ENCODE measurements at regions not wholly inside any gene's neighbourhood (a gene's known extent, or its start where the extent isn't known, plus 50 kb on each side); places are given as distances from the start of the nearest gene placed in this dataset.

- Histone ChIP-seq H4K20me1 (ENCODE audit: control insufficient read depth, insufficient read depth, low read depth, low read length) (no peaks in the 10 kb centered on the region), H3K9me3 (ENCODE audit: control insufficient read depth, insufficient read depth, low read length) (no peaks in the 10 kb centered on the region), H3K79me2 (ENCODE audit: control insufficient read depth, low read length) (no peaks in the 10 kb centered on the region), H3K27me3 (ENCODE audit: control insufficient read depth, low read length) (no peaks in the 10 kb centered on the region), H3K36me3 (ENCODE audit: control insufficient read depth, low read length) (no peaks in the 10 kb centered on the region), H3K27ac (ENCODE audit: low read depth, low read length) (no peak overlapping the region), H3K9me2 (replicated peaks; ENCODE audit: control insufficient read depth, low read length) (no peaks in the 10 kb centered on the region), H3K4me3 (ENCODE audit: low read length) (no peak overlapping the region), H3F3A (ENCODE audit: control insufficient read depth, insufficient read depth) (no peaks in the 10 kb centered on the region), H3K4me1 (ENCODE audit: control insufficient read depth, low read length) (no peaks in the 10 kb centered on the region), H3K4me2 (ENCODE audit: low read length) (no peak overlapping the region)
- TF ChIP-seq CTCF (IDR thresholded peaks at IDR 0.05; ENCODE audit: low read depth, low read length, poor library complexity, severe bottlenecking) (no peak), EZH2phosphoT487 (IDR thresholded peaks at IDR 0.05; ENCODE audit: borderline replicate concordance, low read length) (no peak)
These were observed 595.5 kb downstream of the GALC start for GRCh38 chr14:87397499-87397898.

DNA sequence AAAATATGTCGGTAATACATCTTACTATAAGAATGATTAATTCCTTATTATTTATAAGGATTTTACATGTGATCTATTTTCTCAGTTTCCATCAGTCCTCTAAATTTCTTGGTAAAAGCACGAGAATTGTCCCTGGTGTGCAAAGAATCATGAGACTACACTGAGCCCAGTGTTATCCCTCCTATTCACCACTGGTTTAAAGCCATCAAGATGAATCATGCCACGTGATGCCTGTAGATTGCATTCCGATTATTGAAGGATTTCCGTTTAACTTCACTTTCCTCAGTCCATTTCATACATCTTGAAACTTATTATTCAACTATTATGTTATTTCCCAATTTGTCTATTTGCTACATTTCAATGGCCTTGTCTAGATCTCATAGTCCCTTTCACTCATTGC is 601.9 kb downstream of the GALC start:
- Histone ChIP-seq H3K4me2 (ENCODE audit: low read length) (no peak overlapping the region), H3K4me3 (ENCODE audit: low read length) (no peak overlapping the region), H3K79me2 (ENCODE audit: control insufficient read depth, low read length) (no peaks in the 10 kb centered on the region), H3K27ac (ENCODE audit: low read depth, low read length) (no peak overlapping the region), H3K9me2 (replicated peaks; ENCODE audit: control insufficient read depth, low read length) (no peaks in the 10 kb centered on the region), H3F3A (ENCODE audit: control insufficient read depth, insufficient read depth) (no peaks in the 10 kb centered on the region), H3K9me3 (ENCODE audit: control insufficient read depth, insufficient read depth, low read length) (no peaks in the 10 kb centered on the region), H3K36me3 (ENCODE audit: control insufficient read depth, low read length) (no peaks in the 10 kb centered on the region), H4K20me1 (ENCODE audit: control insufficient read depth, insufficient read depth, low read depth, low read length) (no peaks in the 10 kb centered on the region), H3K4me1 (ENCODE audit: control insufficient read depth, low read length) (no peaks in the 10 kb centered on the region), H3K27me3 (ENCODE audit: control insufficient read depth, low read length) (no peaks in the 10 kb centered on the region)
- TF ChIP-seq EZH2phosphoT487 (IDR thresholded peaks at IDR 0.05; ENCODE audit: borderline replicate concordance, low read length) = no peak
- no peak for TF ChIP-seq CTCF (IDR thresholded peaks at IDR 0.05; ENCODE audit: low read depth, low read length, poor library complexity, severe bottlenecking)

DNA sequence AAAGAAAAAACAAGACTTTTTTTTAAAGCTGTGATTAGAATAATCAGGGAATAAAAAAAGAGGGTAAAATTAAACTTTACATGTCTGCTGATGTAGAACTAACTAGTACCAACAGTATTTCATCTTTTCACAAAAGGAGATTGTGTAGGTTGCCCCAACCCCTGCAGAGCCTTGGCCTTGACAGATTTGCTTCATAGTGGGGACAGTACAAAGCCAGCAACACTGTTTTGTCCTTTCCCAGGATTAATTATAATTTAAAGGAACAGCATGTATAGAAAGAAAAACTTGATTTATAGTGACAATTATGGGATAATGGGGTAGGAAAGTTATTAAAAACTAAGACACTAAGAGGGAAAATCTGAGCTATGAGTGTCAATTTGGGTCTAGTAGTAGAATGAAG is 604.0 kb downstream of the GALC start:
- Histone ChIP-seq H3K4me3 (ENCODE audit: low read length) (no peak overlapping the region), H3K79me2 (ENCODE audit: control insufficient read depth, low read length) (no peaks in the 10 kb centered on the region), H3K9me2 (replicated peaks; ENCODE audit: control insufficient read depth, low read length) (no peaks in the 10 kb centered on the region), H3K4me1 (ENCODE audit: control insufficient read depth, low read length) (no peaks in the 10 kb centered on the region), H3K27me3 (ENCODE audit: control insufficient read depth, low read length) (no peaks in the 10 kb centered on the region), H3K9me3 (ENCODE audit: control insufficient read depth, insufficient read depth, low read length) (no peaks in the 10 kb centered on the region), H4K20me1 (ENCODE audit: control insufficient read depth, insufficient read depth, low read depth, low read length) (no peaks in the 10 kb centered on the region), H3K36me3 (ENCODE audit: control insufficient read depth, low read length) (no peaks in the 10 kb centered on the region), H3K27ac (ENCODE audit: low read depth, low read length) (no peak overlapping the region), H3K4me2 (ENCODE audit: low read length) (no peak overlapping the region), H3F3A (ENCODE audit: control insufficient read depth, insufficient read depth) (no peaks in the 10 kb centered on the region)
- TF ChIP-seq EZH2phosphoT487 (IDR thresholded peaks at IDR 0.05; ENCODE audit: borderline replicate concordance, low read length) = no peak
- TF ChIP-seq CTCF (IDR thresholded peaks at IDR 0.05; ENCODE audit: low read depth, low read length, poor library complexity, severe bottlenecking) = no peak

DNA sequence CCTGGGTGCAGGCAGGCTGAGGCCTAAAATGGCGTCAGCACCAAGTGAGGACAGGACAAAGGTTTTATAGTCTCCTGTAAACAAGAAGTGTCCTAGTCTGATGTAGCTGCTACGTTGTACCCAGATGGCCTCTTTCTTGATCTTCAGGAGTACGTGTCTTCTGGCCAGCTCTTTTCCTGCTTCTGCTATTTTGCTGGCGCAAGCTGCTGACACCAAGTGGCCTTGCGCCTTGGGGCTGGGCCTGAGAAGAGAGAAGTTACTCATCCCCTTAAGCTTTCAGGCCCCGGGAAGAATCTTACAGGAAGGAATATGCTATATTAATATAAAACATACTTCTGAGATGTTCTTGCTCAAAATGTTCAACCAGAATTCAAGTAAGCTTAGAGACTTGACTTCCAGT is 605.2 kb downstream of the GALC start:
- Histone ChIP-seq H3K4me3 (ENCODE audit: low read length) (no peak overlapping the region), H4K20me1 (ENCODE audit: control insufficient read depth, insufficient read depth, low read depth, low read length) (no peaks in the 10 kb centered on the region), H3K27ac (ENCODE audit: low read depth, low read length) (no peak overlapping the region), H3K9me3 (ENCODE audit: control insufficient read depth, insufficient read depth, low read length) (no peaks in the 10 kb centered on the region), H3K79me2 (ENCODE audit: control insufficient read depth, low read length) (no peaks in the 10 kb centered on the region), H3K36me3 (ENCODE audit: control insufficient read depth, low read length) (no peaks in the 10 kb centered on the region), H3K9me2 (replicated peaks; ENCODE audit: control insufficient read depth, low read length) (no peaks in the 10 kb centered on the region), H3K4me2 (ENCODE audit: low read length) (no peak overlapping the region), H3K4me1 (ENCODE audit: control insufficient read depth, low read length) (no peaks in the 10 kb centered on the region), H3F3A (ENCODE audit: control insufficient read depth, insufficient read depth) (no peaks in the 10 kb centered on the region), H3K27me3 (ENCODE audit: control insufficient read depth, low read length) (no peaks in the 10 kb centered on the region)
- no peak for TF ChIP-seq EZH2phosphoT487 (IDR thresholded peaks at IDR 0.05; ENCODE audit: borderline replicate concordance, low read length)
- TF ChIP-seq CTCF (IDR thresholded peaks at IDR 0.05; ENCODE audit: low read depth, low read length, poor library complexity, severe bottlenecking) = no peak
